ENCODE measurements at regions not wholly inside any gene's neighbourhood (a gene's known extent, or its start where the extent isn't known, plus 50 kb on each side); places are given as distances from the start of the nearest gene placed in this dataset.

DNA sequence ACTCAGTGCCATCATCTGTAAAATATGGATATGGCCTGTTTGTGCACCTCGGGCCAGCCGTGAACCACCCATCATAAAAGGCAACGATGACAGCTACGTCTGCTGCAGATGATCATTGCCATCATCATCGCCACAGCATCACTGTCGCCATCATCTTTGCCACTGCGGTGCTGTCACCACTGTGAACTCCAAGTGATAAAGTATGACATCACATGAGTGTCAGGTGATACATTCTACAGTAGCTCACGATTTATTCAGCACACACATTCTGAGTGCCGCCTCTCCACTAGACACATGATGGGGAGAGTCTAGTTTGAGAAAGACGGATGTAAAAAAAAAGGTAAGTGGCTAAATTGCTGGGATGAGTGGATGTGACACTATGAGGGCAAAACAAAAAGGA lies 755.4 kb upstream of the RAB6C start:
- no peak overlapping the region for H3K4me2 ChIP-seq (ENCODE audit: low read length)
- H3K27me3 ChIP-seq (ENCODE audit: control insufficient read depth, low read length): peaks cover 3% of the 10 kb centered on the region; the same call in 1 of the 2 replicates
- no peak overlapping the region for H3K4me3 ChIP-seq (ENCODE audit: low read length)
- no peaks in the 10 kb centered on the region for H3F3A ChIP-seq (ENCODE audit: control insufficient read depth, insufficient read depth)
- H3K9me3 ChIP-seq (ENCODE audit: control insufficient read depth, insufficient read depth, low read length): no peaks in the 10 kb centered on the region
- H3K9me2 ChIP-seq (replicated peaks; ENCODE audit: control insufficient read depth, low read length): no peaks in the 10 kb centered on the region
- no peaks in the 10 kb centered on the region for H3K4me1 ChIP-seq (ENCODE audit: control insufficient read depth, low read length)
- no peaks in the 10 kb centered on the region for H3K36me3 ChIP-seq (ENCODE audit: control insufficient read depth, low read length)
- no peak for TF ChIP-seq EZH2phosphoT487 (IDR thresholded peaks at IDR 0.05; ENCODE audit: borderline replicate concordance, low read length)
- TF ChIP-seq, protein P1, sequence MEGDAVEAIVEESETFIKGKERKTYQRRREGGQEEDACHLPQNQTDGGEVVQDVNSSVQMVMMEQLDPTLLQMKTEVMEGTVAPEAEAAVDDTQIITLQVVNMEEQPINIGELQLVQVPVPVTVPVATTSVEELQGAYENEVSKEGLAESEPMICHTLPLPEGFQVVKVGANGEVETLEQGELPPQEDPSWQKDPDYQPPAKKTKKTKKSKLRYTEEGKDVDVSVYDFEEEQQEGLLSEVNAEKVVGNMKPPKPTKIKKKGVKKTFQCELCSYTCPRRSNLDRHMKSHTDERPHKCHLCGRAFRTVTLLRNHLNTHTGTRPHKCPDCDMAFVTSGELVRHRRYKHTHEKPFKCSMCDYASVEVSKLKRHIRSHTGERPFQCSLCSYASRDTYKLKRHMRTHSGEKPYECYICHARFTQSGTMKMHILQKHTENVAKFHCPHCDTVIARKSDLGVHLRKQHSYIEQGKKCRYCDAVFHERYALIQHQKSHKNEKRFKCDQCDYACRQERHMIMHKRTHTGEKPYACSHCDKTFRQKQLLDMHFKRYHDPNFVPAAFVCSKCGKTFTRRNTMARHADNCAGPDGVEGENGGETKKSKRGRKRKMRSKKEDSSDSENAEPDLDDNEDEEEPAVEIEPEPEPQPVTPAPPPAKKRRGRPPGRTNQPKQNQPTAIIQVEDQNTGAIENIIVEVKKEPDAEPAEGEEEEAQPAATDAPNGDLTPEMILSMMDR (IDR thresholded peaks at IDR 0.05; ENCODE audit: low read depth, low read length, poor library complexity, severe bottlenecking): no peak
- no peaks in the 10 kb centered on the region for H4K20me1 ChIP-seq (ENCODE audit: control insufficient read depth, insufficient read depth, low read depth, low read length)
- H3K79me2 ChIP-seq (ENCODE audit: control insufficient read depth, low read length): no peaks in the 10 kb centered on the region
- H3K27ac ChIP-seq (ENCODE audit: low read depth, low read length): no peak overlapping the region

DNA sequence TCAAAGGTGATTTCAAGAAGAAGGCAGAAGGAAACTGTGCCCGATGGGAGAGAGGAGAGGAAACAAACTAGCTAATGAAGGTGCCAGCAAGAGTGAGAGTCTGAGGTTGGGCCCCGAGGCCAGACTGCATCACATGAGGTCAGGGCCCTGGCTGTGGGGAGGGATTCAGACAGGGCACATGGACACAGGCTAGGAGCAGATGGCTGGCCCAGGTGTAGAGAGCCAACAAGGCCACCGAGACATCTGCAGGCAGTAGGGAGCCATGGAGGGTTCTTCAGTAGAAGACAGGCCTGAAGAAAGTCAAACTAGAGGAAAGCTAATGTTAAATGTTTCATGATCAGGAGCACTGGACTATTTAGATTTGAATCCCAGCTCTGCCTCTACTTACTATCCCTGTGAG lies 755.0 kb upstream of the RAB6C start:
- no peaks in the 10 kb centered on the region for H3K36me3 ChIP-seq (ENCODE audit: control insufficient read depth, low read length)
- no peaks in the 10 kb centered on the region for H3K79me2 ChIP-seq (ENCODE audit: control insufficient read depth, low read length)
- no peaks in the 10 kb centered on the region for H3K9me2 ChIP-seq (replicated peaks; ENCODE audit: control insufficient read depth, low read length)
- peaks cover 3% of the 10 kb centered on the region; the same call in 1 of the 2 replicates for H3K27me3 ChIP-seq (ENCODE audit: control insufficient read depth, low read length)
- no peak overlapping the region for H3K4me3 ChIP-seq (ENCODE audit: low read length)
- no peak overlapping the region for H3K4me2 ChIP-seq (ENCODE audit: low read length)
- H3K27ac ChIP-seq (ENCODE audit: low read depth, low read length): no peak overlapping the region
- no peaks in the 10 kb centered on the region for H3K4me1 ChIP-seq (ENCODE audit: control insufficient read depth, low read length)
- no peaks in the 10 kb centered on the region for H3F3A ChIP-seq (ENCODE audit: control insufficient read depth, insufficient read depth)
- TF ChIP-seq EZH2phosphoT487 (IDR thresholded peaks at IDR 0.05; ENCODE audit: borderline replicate concordance, low read length): no peak
- TF ChIP-seq, protein P1 (IDR thresholded peaks at IDR 0.05; ENCODE audit: low read depth, low read length, poor library complexity, severe bottlenecking): no peak
- H3K9me3 ChIP-seq (ENCODE audit: control insufficient read depth, insufficient read depth, low read length): no peaks in the 10 kb centered on the region
- no peaks in the 10 kb centered on the region for H4K20me1 ChIP-seq (ENCODE audit: control insufficient read depth, insufficient read depth, low read depth, low read length)

DNA sequence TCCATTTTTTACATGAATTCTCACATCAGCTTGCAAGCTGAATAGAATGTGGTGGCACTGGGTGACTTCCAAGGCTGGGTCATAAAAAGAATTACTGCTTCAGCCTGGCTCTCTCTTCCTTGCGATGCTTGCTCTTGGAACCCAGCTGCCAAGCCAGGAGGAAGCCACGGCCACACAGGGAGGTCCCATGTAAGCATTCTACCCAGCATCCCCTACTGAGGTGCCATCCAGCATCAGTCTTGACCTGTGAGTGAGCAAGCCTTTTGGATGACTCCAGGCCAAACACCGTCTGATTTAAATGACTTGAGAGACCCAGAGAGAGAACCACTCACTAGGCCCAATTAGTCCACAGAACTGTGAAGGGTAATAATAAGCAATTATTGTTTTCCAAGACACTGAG lies 750.3 kb upstream of the RAB6C start:
- TF ChIP-seq EZH2phosphoT487 (IDR thresholded peaks at IDR 0.05; ENCODE audit: borderline replicate concordance, low read length): no peak
- TF ChIP-seq, protein P1 (IDR thresholded peaks at IDR 0.05; ENCODE audit: low read depth, low read length, poor library complexity, severe bottlenecking): no peak
- Histone ChIP-seq H3K79me2 (ENCODE audit: control insufficient read depth, low read length) (no peaks in the 10 kb centered on the region), H3K9me2 (replicated peaks; ENCODE audit: control insufficient read depth, low read length) (no peaks in the 10 kb centered on the region), H3K36me3 (ENCODE audit: control insufficient read depth, low read length) (no peaks in the 10 kb centered on the region), H4K20me1 (ENCODE audit: control insufficient read depth, insufficient read depth, low read depth, low read length) (no peaks in the 10 kb centered on the region), H3K4me3 (ENCODE audit: low read length) (no peak overlapping the region), H3K27me3 (ENCODE audit: control insufficient read depth, low read length) (no peaks in the 10 kb centered on the region), H3K27ac (ENCODE audit: low read depth, low read length) (no peak overlapping the region), H3F3A (ENCODE audit: control insufficient read depth, insufficient read depth) (no peaks in the 10 kb centered on the region), H3K9me3 (ENCODE audit: control insufficient read depth, insufficient read depth, low read length) (no peaks in the 10 kb centered on the region), H3K4me1 (ENCODE audit: control insufficient read depth, low read length) (no peaks in the 10 kb centered on the region), H3K4me2 (ENCODE audit: low read length) (no peak overlapping the region)

Data from DOHH2 (cell line).